Cardiac fibroblast (primary cell): ENCODE measurements at regions not wholly inside any gene's neighbourhood (a gene's known extent, or its start where the extent isn't known, plus 50 kb on each side); places are given as distances from the start of the nearest gene placed in this dataset.
"Not testable (repeated sequence)": the region's sequence is repeated elsewhere in the genome, so short reads cannot be mapped to it uniquely, and the experiment has no call there.

Source experiments
- DNase-seq, 2 donors: peaks; one replicate each; pipeline versions ENCODE4 v3.0.0 to v3.0.0-alpha.2; 2010; ENCODE audit warnings: low read depth in 2 of 2
- H3K4me3 ChIP-seq, 2 donors: replicated peaks in 1 of 2; 1 replicate in 1 of 2; 2 replicates in 1 of 2; pipeline ENCODE4 v1.5.1; 2011; ENCODE audit warnings: low read depth in 2 of 2, low read length in 2 of 2, mild to moderate bottlenecking in 2 of 2, moderate library complexity in 1 of 2
- CTCF ChIP-seq: IDR thresholded peaks from one replicate; pipeline ENCODE4 v1.5.1; 2011; ENCODE audit warnings: low read depth, mild to moderate bottlenecking, low read length, inconsistent platforms

DNA sequence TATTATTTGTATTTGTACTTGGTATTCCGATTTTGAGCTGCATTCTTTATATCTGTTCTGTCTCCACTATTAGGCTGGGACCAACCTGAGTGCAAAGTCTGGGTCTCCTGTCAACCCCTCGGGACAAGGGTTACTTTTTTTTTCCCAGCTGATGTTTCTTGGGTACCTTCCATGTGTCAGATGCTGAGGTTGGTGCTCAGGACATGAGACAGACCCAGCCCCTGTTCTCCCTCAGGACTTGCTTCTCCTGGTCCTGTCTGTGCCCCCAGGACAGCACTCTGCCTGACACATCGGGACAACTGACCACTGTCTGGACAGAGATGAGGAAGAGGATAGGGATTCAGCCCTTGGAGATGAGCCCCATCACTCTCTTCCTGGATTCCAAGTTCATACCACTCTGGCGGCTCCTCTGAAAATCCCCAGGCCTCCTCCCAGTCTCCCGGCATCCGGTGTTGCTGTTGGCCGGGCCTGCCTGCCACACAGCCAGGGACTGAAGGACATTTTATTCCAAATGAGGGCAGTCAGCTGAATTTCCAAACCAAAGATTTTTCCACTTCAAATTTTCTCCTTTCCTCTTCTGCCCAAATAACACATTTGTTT is 55.6 kb upstream of the FMOD start:
- peak in 1 of 2 donors; percentile 49 for DNase-seq
- no peak for TF ChIP-seq CTCF
- H3K4me3 ChIP-seq = no peak overlapping the region

DNA sequence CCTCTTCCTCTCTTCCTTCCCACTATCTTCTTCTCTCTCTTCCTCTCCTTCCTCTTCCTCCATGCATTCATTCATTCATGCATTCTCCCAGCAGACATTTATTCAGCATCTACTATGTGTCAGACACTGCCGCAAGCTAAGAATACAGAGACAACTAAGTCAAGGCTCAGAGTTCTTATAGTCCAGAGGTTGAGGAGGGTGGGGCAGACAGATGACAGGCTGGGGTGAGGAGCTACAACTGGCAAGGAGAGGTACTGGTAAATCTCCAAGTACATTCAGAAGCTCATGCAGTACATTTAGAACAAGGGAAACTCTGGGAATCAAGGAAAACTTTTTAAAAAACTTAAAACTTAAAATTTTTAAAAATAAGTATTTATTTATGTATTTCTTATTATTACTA is 56.4 kb upstream of the FMOD start:
- no peak for TF ChIP-seq CTCF
- no peak for DNase-seq
- no peak overlapping the region for H3K4me3 ChIP-seq

DNA sequence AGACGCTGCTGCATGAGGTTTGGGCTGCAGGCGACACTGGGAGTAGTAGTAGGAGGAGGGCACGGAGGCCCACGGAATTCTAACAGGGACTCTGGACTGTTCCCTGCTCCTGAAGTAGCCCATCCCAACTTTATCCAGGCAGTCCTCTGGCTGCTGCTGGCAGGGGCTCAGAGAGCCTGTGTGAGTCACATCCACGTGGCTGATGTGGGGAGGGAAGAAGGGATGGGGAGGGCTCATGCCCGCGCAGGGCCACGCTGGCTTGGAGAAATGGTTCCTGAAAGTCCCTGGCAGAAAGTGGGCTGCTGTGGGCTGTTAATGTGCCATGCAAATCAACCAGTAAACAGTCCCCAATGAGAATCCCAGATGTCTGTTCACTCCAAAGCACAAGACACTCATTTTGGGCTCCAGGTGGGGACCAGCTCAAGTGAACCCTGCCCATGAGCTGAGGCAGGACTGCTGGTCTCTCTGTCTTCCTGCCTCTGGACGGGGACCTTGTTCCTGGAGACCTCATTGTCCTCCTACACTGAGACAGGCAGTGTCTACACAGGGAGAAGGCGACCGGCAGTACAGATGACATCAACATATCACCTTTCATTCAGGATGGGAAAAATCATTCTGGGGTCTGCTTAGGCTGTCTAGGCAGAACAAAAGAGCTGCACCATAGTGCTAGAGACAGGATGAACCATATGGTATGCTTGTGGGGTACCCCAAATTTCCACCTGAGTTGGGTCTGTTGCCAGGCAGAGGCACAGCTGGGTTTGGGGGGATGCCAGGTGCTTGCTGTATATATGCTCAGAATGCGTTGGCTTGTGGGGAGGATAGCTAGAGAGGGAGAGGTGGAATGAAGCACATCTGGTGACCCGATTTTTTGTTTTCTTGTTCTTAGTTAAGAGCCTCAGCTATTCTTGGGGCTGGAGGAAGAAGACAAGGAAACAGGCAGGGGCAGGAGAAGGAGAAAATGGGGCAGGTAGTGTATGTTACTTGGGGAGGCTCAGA is 57.9 kb upstream of the FMOD start:
- TF ChIP-seq CTCF = no peak

GRCh38 chr1:203410182-203410900 is 59.4 kb upstream of the FMOD start:
- H3K4me3 ChIP-seq = no peak overlapping the region
- no peak for DNase-seq
- TF ChIP-seq CTCF = no peak

More for the DNA sequence above, 57.9 kb upstream of the FMOD start:
- DNase-seq = peak; percentile 64 to 88
- H3K4me3 ChIP-seq = no peak overlapping the region

GRCh38 chr1:203411431-203411830 is 60.5 kb upstream of the FMOD start:
- not testable (repeated sequence) for DNase-seq, H3K4me3 ChIP-seq

GRCh38 chr1:203419558-203419957 is 56.0 kb upstream of the PRELP start:
- no peak for TF ChIP-seq CTCF
- DNase-seq = no peak
- H3K4me3 ChIP-seq = no peak overlapping the region

- no peak for DNase-seq
- no peak overlapping the region for H3K4me3 ChIP-seq
- TF ChIP-seq CTCF = no peak
These were observed 55.3 kb upstream of the PRELP start for GRCh38 chr1:203420263-203420662.
